NCI-H2081 (cell line): ENCODE measurements at regions not wholly inside any gene's neighbourhood (a gene's known extent, or its start where the extent isn't known, plus 50 kb on each side); places are given as distances from the start of the nearest gene placed in this dataset.

Experiments used
- DNase-seq, 2 experiments: peaks; one replicate each; lab custom pipeline; 2025; lab: John Stamatoyannopoulos, UW

DNA sequence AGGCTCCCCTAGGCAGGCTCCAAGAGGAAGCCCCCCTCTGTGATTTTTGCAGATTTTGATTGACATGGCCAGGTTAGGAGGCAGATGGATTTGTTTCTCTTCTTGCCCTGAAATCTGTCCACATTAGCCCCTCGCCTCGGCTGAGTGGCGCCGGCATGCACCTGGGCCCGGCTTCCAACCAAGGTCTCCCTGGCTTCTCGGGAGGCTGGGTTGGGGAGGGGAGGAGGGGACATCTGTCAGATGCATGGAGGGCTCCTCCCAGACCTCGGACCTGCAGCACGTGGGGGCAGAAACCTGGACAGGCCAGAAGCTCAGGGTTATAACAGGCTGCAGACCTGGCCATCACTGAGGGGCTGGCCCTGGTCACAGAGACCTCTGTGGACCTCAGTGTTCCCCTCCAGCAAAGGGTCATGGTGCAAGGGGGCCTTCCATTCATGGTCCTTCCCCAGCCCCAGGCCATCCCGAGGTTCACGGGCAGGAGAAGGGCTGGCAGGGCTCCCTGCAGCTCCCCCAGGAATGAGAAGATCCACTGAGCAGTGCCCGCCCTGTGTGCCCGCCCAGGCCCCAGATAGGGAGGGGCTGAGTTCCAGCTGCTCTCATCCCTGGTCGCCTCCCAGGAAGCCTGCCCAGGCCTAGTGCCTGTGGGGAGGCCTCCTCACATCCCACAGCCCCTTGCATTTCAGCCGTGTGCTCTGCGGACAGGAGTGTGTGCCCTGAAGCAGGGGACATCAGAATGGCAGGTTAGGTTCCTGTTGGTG lies 747.8 kb downstream of the BRD1 start:
- no peak for DNase-seq

DNA sequence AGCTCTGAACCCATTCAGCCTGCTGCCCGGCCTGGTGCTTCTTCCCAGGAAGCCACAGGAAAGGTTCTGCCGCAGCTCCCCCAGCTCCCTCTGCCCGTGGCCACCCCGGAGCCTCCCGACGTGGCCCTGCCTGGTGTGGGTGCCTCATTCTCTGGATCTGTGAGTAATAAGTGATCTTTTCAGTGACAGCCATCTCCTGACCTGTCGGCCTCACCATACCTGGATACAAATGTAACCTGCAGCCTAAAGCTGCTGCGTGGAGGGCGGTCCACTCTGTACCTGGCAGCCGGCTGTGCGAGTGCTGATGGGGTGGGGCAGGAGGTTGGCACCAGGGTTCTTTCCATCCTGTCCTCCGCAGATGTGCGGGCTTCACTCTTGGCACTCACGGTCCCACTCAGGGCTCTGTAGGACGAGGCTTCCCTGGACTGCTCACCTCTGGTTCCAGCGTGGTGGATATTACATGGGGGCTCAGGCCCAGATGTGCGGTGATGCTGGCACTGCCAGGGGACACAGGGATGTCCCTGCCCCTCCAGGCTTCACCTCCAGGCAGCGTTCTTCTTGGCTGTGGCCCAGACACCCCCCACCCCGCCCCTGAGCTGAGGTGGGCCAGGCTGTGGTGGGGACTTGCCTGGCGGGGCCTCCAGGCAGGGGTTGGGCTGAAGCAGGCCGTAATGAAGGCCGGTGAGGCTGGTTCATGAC lies 748.5 kb downstream of the BRD1 start:
- no peak for DNase-seq

DNA sequence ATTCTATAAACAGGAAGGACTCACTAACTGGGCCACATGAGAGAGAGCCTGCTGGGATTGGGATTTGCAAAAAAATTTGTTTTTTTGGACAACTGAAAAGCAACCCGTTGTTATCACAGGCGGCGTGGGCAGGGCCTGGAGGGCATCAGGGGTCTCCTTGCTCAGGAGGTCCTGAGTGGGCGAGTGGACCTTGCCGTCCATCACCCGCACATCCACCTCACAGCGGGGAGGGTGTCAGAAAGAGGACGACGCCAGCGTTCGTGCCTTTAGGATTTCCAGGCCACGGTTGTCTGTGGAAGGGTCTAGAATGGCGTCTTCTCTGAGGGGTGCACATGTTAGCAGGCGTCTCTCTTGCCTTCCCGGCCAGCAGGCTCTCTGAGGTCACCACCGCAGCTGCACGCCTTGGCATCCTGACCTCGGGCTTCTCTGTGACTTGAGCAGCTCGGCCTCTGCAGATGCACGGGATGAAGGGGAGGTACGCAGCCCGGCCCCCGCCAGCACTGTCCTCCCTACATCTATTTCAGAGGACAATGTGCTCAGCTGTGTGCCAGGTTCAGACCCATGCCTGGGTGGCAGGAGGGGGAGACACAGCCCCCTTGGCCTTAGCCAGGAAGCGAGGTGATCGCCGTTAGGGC lies 749.5 kb downstream of the BRD1 start:
- DNase-seq, result no peak

DNA sequence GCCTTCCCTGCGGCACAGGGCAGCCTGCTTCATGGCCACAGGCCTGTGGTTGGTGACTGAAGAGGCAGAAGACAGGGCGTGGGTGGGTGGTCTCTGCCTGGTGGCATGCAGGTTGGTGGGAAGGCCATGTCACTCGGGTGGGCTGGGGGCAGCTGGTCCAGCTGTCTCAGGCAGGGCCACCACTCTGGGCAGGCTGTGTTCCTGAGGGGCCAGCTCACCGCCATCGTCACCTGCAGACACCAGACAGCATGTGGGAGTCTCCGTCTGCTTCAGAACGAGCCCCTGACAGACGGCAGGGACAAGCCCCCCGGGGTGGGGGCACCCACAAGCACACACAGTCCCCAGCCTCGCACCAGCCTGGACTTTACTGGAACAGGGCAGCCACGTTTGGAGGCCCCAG lies 750.1 kb downstream of the BRD1 start:
- no peak for DNase-seq

DNA sequence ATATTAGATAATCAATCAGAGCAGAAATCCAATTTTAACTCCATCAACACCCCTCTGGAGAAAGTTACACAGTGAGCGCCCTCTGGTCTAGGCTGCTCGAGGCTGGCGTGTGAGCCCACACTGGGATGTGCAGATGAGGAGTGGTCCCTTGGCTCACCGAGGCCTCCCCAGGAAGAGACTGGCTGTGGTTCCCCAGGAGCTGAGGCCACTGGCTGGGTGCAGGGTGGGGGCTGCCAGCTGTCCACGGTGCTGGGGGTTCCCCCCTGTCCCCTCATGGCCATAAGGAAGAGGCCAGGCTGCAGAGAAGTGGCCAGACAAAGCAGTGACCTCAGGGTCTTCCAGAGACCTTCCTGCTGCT lies 750.7 kb downstream of the BRD1 start:
- no peak for DNase-seq

DNA sequence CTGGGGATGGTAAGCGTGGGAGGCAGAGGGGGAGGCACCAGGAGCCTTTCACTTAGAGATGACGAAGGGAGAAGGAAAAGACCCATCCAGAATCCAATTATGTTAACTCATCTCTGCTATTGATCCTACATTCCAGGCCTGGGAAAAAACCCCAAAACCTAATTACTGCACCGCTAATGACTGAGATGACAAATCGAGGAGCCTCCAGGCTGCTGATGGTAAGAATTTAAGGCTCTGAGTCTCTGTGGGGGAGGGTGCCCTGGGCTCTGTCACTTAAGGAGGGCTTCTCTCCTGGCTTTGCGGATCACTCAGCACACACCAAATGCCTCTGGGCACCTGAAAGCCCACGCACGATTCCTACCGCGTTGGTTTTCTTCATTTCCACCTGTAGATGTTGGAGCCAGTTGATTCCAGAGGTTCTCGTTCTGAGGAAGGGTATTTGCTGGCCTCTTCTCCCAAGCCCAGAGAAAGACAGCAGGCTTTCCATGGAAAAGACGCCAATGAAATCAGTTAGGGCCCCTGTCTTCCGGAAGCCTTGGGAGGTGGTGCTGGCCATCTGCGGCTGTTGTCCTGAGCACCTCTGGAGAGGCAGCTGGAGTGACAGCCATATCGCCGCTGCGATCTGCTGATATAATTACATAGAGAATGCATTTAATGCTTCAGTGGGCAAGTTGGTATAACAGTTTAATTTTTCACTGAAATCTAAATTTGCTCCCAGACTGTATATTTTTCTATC lies 751.2 kb downstream of the BRD1 start:
- no peak for DNase-seq

DNA sequence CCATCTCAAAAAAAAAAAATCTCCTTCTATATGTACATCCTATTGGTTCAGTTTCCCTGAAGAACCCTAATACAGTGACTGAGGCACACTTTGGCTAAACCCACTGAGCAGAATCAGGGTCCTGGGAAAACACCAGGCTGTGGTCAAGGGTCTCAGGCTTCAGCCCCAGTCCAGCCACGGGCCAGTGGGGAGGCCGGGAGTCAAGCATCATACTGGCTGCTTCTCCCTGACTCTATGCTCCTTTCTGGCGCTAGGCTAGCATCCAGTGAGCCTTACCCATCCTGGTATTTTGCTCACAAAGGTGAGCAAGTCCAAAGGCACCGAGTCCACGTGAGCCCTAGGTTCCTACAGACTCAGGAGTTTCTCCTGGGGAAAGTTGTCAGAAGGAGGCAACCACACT lies 752.5 kb downstream of the BRD1 start:
- no peak for DNase-seq

DNA sequence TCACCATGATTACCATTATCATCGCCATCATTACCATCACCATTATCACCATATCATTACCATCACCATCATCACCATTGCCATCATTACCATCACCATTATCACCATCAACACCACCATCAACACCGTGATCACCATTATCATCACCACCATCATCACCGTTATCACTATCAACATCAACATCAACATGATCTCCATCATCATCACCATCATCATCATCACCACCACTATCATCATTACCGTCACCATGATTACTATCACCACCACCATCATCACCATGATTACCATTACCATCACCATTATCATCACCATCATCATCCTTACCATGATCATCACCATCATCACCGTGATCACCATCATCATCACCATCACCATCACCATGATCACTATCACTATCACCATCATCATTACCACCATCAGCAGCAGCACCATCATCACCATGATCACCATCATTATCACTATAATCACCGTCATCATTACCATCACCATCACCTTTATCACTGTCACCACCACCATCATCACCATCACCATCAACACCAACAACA lies 753.7 kb downstream of the BRD1 start:
- DNase-seq, result no peak

DNA sequence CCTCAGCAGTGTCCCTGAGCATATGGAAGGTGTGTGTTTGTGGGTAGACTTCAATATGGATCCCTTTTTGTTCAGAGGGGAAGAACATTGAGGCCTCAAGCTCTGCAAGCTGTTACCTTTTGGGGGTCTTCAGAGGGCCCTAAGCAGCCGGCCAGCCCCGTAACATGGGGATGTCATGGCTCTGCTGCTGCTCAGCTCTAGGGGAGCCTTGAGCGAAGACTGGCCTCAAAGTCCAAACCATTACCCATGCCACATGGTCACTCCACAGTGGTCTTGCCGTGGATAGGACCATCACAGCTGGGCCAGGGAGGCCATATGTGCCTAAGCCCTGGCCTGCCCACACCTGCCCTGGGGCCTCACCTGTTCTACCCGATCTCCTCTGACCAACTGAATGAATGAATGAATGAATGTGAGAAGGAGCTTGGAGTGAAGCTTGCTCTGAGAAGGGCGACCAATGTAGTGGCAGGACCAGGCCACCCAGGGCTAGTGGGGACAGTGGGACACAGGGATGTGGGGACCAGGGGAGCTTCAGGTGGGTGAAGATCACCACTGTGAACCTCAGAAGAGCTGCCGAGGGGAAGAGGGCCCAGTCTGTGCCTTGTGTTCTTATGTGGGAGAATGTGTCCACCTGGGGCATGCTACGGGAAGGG lies 754.6 kb downstream of the BRD1 start:
- no peak for DNase-seq

DNA sequence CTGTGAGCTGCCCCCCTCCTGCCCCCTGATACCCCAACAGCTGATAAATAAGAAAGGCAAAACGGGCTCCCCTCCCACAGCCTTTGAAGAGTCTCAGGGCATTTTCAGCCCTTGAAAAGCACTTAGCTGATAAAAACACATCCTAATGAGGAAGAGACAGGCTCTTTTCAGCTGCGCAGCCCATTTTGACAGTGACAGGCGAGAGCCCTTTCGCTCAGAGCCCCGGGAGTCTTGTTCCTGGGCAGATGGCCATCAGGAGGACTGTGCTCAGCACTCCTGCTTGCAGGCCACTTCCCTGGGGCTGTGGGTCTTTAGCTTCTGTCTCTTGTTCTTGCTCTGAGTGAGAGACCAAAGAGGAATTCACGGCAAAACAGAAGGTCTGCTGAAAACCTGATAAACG lies 757.2 kb downstream of the BRD1 start:
- DNase-seq, result no peak

DNA sequence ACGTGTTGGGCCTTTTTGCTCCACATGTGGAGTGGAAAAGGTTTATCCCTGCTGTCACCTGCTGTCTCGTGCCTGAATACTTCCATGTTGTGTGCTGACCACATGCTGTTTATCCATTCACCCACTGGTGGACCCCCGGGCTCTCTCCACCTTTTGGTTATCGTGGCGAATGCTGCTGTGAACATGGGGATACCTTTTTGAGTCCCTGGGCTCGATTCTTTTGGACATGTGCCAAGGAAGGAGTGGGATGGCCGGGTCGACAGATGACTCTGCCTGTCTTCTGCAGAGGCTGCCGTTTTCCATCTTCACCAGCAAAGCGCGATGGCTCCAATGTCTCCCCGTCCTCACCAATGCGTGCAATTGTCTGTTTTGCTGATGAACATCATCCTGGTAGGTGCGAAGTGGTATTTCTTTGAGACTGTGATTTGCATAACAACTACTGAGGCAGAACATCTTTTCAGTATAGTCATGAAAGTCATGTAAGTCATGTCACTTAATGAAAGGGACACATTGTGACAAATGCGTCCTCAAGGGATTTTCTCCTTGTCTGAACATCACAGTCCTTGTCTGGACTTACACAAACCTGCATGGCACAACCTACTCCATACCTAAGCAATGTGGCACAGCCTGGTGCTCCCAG lies 758.7 kb downstream of the BRD1 start:
- no peak for DNase-seq

DNA sequence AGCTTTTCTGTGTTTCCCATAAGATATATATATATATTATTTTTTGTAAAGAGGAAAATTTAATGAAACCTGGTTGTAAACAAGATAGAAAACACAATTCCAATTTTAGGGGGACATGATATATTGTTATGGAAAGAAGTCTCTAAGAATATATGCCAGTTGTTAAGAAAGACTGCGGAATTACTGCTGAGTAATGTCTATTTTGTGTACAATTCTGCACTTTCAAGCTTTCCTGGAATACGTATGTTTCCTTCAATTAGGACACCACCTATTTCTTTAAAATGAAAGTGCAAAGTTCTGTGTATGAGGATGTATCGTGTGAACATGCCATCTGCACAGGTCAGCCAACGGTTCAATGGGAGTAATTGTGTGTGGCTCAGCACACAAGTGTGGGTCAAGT lies 760.2 kb downstream of the BRD1 start:
- no peak for DNase-seq

DNA sequence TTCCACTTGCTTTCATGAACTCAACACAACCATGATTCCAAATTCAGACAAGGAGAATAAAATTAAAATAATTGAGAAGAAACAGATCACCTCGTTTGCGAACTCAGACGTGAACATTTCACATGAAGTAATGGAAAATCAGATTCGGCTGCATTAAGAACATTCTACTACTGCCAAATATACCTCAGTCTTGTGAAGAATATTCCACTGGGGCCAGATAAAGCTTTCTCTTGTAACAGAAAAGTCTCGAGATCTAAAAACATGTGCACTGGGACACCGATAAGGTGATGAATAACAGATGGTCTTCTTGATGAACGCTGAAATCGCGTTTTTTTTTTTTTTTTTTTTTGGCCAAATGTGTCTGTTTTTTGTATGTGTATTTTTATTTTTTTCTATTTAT lies 761.1 kb downstream of the BRD1 start:
- no peak for DNase-seq

DNA sequence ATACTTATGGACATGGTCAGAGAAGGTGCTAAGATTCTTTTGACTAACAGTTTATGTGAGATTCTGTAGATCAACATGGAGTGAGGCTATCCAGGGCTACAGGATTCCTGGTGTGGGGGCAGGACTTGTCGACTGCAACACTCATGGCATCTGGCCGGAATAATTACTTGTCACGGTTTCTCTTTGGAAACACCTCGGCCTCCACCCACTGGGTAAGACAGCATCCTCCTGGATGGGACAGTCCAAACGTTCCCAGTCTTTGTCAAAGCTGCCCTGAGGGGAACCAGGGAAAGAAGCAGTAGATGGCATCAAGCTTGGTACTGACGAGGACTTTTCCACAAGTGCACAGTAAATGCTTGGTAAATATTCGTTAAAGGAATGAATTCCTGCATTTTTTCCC lies 762.8 kb downstream of the BRD1 start:
- no peak for DNase-seq

DNA sequence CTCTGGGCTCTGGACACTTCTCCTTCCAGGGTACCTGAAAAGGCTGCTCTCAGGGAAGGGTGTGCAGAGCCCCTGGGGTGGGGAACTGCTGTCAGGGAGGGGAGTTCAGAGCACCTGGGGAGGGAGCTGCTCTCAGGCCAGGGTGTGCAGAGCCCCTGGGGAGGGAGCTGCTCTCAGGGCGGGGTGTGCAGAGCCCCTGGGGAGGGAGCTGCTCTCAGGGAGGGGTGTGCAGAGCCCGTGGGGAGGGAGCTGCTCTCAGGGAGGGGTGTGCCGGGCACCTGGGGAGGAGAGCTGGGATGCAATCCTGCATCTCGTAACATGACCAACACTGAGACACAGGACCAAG lies 764.2 kb downstream of the BRD1 start:
- no peak for DNase-seq

DNA sequence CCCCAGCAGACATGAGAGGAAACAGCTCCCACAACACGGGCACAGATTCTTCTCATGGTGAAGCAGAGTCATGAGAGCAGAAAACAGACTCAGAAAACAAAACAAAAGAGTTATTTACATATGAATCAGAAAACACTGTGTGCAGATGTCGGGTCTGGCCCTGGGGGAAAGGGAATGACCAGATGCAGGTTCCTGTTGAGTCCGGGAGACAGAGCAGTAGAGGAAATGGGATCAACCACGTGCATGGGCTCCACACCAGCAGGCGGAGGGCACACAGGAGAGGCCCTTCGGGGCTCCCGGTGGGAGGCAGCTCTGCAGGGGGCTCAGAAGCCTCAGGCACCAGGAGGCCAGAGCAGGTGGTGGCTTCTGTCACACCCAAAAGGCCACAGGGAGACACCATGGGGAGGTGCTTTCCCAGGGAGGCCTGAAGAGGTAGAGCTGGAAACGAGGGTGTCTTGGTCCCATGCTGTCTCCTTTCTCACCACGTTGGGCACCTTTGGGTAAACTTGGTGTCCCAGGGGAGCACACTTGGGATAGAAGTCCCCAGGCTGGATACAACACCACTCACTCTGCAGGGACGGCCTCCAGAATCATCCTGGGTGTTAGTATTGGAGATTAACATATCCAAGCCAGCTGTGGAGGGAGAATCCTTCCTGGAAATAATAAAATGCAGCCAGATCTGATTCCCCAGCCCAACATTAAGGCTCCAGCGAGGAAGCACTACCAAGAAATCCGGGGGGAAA lies 764.7 kb downstream of the BRD1 start:
- no peak for DNase-seq

DNA sequence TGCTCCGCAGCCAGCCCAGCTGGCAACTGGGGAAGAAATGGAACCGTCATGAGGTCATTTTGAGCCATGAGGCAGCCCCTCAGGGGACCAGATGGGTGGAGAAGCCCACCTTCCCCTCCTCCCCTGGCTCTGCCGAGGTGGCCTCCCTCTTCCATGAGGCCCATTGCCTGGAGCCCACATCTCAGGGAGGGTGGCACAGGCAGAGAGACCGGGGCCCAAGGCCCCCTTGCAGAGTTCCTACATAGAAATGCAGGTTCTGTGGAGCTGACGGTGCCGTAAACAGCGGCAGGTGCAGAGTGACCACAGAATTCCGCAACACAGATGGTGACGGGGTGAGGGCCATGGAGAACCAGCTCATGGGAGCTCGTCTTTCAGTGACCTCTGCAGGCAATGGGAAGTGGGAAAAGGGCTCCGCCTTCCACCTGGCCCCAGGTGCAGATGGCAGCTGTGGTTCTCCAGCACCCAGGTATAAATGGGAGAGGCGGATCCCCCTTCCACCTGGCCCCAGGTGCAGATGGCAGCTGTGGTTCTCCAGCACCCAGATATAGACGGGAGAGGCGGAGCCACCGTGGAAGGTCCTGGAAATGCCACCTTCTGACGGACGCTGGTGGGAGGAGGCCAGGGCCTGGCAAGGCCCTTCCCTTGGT lies 765.4 kb downstream of the BRD1 start:
- DNase-seq, result peak in 1 of 2 experiments; percentile 18

DNA sequence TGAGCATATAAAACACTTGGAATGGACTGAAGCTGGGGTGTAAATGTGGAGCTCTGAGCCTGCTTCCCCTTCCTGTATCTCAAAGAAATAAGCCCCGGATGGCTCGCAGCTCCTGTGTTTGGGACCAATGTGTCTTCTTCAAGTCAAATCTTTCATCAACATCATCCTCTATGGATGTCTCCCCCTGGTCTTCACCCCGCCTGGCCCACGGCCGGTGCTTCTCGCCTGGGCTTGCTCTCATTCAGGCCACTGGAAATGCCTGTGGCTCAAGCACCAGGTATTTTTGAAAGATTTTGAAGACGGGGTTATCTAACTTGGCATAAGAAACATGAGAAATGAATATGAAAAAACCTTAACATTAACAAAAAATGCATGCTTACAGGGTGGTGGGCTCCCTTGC lies 769.8 kb downstream of the BRD1 start:
- no peak for DNase-seq

DNA sequence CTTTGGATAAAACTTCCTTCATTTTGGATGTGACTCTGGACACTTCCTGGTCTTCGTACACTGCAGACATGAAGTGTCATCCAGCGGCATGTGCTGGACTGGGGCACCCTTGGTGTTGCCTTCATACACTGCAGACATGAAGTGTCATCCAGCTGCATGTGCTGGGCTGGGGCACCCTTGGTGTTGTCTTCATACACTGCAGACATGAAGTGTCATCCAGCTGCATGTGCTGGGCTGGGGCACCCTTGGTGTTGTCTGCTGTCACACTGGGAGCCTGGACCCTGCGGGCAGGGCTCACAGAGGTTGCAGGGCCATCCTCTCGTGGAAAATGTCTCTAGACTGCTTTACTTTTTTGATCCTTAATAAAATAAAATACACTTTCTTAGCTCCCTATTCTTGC lies 771.4 kb downstream of the BRD1 start:
- no peak for DNase-seq

DNA sequence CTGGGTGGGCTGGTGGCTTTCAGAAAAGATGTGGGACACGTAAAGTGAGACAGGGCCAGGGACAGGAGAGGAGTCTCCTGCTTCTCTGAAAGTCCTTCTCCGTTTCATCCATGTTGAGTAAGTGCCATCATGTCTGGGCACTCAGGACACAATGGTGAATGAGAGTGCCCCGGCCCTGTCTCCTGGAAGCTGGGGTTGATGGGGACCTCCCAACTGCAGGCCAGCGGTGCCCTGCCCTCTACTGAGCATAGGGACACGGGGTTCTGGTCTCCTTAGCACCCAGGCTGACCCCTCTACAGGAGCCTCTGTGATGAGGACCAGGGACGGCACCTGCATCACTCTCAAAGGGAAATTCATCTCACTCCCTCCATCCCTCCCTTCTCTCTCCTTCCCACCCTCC lies 772.3 kb downstream of the BRD1 start:
- DNase-seq, result no peak
